GM12891 (cell line): ENCODE measurements at regions not wholly inside any gene's neighbourhood (a gene's known extent, or its start where the extent isn't known, plus 50 kb on each side); places are given as distances from the start of the nearest gene placed in this dataset.

Experiments
- PAX5 ChIP-seq: IDR thresholded peaks from 2 replicates; pipeline ENCODE4 v1.6.1; 2011; ENCODE audit warnings: low read length, moderate library complexity, mild to moderate bottlenecking; ENCODE audit not compliant: insufficient read depth, severe bottlenecking
- POLR2A ChIP-seq: IDR thresholded peaks from 2 replicates; pipeline ENCODE4 v1.6.1; 2011; ENCODE audit warnings: low read depth, low read length, control low read depth
- POLR2AphosphoS5 ChIP-seq: IDR thresholded peaks from 2 replicates; pipeline ENCODE4 v1.6.1; 2011; ENCODE audit warnings: low read depth, low read length, control low read depth
- POU2F2 ChIP-seq: IDR thresholded peaks from 2 replicates; pipeline ENCODE4 v1.6.1; 2011; ENCODE audit warnings: low read depth, mild to moderate bottlenecking, control low read depth, low read length, moderate library complexity
- SPI1 ChIP-seq: IDR thresholded peaks from 2 replicates; pipeline ENCODE4 v1.6.1; 2011; ENCODE audit warnings: low read depth, low read length, control low read depth
- TAF1 ChIP-seq: IDR thresholded peaks from 2 replicates; pipeline ENCODE4 v1.6.1; 2011; ENCODE audit warnings: low read depth, low read length, control low read depth

DNA sequence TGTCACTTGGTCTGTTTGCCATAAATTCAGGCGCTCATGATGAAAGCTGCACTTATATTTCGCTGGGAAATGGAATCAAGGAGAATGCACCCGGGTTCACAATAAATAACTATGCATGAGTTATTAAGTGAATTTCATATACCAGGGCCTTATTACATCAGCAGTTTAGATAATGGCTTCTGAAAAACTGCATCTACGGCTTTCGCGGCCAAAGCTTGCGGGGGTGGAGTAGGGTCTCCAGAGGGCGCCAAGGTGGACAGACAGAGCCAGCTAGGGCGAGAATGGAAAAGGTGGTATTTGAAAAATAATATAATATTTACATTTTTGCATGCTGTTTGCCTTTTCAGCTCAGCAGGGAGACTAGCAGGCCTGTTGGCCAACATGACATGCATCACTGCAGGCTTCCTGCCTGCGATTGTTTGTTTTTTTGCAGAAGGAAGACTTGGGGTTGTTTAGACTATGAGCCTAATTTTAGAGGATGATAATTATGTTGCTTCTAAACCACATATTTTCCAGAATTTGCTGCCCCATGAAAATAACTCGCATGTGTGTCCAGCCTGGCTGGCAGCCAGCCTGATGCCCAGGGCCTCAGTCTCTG lies 173.8 kb upstream of the IRX3 start:
- TF ChIP-seq POLR2A (no peak), POLR2AphosphoS5 (no peak), TAF1 (no peak), SPI1 (no peak), POU2F2 (no peak), PAX5 (no peak)
